NCI-H748 treated with DMSO at 0.1 percent for 48 hours (cell line): ENCODE measurements at regions not wholly inside any gene's neighbourhood (a gene's known extent, or its start where the extent isn't known, plus 50 kb on each side); places are given as distances from the start of the nearest gene placed in this dataset.

ENCODE experiments used
- DNase-seq: peaks from one replicate; lab custom pipeline; 2025; lab: John Stamatoyannopoulos, UW

DNA sequence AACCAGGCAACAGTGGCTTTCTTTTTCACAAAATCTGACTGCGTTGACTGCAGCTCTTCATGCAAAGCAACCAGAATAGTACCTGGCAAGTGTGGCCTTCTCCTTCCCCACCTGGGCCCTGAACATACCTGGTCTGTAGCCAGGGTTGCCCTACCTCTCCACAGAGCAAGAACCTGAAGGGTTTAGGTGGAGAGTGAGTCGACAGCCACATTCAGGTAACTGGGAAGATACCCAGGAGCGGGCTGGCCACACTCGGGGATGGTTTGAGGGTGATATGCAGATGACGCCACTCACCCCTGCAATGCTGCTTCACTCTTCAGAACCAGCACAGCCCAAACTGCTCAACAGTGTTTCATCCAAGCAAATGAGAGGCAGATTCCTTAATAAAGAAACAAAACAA is 117.3 kb downstream of the TTC32 start:
- DNase-seq = no peak

GRCh38 chr2:19783935-19784334 is 117.8 kb downstream of the TTC32 start:
- DNase-seq = no peak

GRCh38 chr2:19776941-19777514 is 124.8 kb downstream of the TTC32 start:
- DNase-seq = no peak

- no peak for DNase-seq
Measured at GRCh38 chr2:19775838-19776237, 125.9 kb downstream of the TTC32 start.

DNA sequence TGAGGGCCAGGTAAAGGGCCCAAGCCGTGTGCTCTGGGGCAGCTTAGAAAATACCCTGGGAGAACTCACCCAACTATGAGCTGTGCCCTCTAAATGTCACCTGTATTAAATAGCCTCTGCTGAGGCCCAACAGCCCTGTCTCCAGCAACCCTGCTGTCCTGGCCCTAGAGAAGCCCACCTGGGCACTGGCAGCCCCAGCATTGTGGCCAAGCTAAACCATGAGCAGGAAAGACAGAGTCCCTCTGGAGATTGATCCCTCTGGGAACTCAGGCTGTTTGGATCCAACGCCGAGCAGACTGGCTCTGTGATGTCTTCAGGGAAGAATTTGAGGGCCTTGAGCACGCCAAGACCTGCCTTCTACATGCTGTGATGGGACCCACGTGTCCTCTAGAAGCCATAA is 126.5 kb downstream of the TTC32 start:
- DNase-seq = no peak

- DNase-seq = peak; percentile 41
Measured at GRCh38 chr2:19774805-19775176, 127.0 kb downstream of the TTC32 start.

DNA sequence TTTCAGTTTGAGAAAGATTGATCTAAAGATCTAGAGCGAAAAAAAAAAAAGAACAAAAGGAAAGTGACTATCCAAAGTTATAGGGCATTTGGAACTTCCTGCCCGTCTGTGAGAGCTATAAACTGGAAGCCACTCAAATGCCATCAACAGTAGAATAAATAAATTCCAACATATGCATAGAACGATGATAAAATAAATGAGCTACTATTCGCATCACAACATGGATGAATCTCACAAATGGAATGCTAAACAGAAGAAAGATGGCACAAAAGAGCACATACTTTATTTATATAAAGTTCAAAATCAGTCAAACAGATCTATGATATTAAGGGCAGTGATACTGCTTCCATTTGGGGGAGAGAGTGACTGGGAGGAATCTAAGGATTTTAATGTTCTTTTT is 128.8 kb downstream of the TTC32 start:
- DNase-seq = no peak

- no peak for DNase-seq
Measured at GRCh38 chr2:19769513-19769912, 132.3 kb downstream of the TTC32 start.

DNA sequence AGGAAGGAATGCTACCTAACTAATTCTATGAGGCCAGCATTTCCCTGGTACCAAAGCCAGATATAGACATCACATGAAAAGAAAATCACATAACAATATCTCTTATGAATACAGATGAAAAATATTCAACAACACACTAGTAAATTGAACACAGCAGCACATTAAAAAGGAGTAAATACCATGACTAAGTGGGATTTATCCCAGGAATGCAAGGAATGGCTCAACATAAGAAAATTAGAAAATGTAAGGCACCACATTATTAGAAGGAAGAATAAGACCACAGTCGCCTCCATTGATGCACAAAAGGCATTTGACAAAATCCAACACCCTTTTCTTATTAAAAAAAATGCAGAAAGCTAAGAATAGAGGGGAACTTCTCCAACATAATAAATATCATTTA is 133.9 kb downstream of the TTC32 start:
- no peak for DNase-seq

DNA sequence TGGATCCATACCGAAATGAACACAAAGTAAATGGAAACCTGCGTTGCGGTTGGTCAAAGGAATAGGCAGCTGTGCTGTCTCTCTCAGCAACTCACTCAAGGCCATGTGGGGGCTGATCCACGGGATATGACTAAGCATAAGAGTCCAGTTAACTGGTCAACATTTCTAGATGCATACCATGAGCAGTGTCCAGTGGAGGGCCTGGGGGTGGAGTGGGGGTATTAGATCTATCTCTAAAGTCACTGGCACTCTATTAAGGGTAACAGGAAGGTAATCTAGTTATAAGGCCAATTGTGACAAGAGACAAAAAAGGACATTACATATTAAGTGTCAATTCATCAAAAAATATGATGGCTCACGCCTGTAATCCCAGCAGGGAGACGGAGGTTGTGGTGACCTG is 136.8 kb downstream of the TTC32 start:
- DNase-seq = no peak

DNA sequence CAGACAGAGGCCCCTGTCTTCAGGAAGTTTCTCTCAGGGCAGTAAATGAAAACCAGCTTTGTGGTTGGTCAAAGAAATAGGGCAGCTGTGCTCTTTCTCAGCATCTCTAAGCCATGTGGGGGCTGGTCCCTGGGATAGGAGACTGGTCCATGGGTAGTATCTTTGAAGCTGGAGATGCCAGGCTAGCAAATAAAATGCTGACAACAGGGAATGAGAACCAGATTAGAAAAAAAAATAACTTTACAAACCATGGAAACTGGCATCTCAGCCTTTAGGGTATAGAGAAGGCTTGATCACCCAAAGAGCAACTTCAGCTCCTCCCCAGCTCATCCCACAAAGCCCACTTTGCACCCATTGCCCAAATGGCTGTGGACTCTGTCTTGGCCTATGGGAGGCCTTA is 138.1 kb downstream of the TTC32 start:
- no peak for DNase-seq

DNA sequence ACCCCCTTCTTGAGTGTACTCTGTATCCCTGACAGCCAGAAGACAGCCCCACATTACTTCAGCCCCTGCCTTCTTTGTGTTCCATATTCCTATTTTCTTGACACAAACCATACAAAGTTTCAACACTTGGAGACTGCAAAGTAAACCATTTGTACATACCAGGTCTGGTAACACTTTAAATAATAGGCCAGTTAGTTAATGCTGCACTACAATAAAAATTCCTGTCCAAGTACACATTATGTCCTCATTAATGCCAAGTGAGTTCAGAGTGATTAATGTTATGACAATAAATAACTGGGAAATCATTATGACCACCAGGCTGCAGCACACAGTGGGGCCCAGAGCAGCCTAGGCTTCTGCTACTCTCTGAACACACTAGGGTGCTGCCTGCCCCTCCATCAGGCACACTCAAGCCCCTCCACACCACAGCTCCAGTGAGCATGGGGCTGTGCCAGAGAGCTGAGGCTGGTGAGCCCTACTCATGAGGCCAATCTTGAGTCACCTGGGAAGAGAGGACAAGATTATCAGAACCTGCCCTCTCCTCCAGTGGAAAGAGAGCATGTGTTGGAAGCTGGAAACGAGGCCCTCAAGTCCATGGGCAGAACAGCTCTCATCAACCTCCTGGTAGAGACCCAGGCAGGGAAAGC is 138.7 kb downstream of the TTC32 start:
- no peak for DNase-seq

DNA sequence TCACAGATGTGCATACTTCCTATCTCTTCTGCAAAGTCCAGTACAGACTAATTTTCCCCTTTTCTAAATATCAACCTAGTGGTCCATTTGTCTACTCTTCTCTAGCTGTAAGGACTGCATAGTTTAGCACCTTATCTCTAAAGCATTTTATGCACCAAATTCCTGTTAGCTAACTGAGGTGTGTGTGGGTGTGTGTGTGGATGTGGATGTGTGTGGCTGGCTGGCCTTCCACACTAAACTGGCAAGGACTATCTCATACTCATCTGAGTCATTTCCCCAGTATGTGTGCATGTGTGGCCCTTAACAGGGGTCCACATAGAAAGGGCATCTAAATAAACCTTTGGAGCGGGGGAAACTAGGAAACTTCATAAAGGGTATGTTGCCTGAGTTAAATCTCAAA is 139.6 kb downstream of the TTC32 start:
- DNase-seq = no peak

DNA sequence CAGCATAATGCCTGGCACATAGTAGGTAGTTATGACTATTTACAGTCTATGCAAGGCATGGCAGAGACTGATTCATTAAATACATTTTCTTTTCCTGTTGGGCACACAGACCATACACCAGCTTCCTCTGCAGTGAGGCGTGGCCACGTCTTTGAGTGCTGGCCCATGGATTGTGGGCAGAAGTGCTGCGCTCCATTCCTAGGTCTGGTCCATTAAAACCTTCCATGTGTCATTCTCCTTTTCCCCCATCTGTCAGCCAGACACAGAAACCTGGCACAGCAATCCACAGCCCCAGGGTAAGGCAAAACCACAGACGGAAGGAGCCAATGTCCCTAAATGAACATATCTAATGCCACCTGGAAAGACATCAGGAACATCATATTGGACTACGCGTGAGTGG is 141.9 kb downstream of the TTC32 start:
- DNase-seq = no peak

GRCh38 chr2:19758658-19759057 is 143.1 kb downstream of the TTC32 start:
- DNase-seq = no peak

- DNase-seq = no peak
Measured at GRCh38 chr2:19757586-19757985, 144.2 kb downstream of the TTC32 start.

DNA sequence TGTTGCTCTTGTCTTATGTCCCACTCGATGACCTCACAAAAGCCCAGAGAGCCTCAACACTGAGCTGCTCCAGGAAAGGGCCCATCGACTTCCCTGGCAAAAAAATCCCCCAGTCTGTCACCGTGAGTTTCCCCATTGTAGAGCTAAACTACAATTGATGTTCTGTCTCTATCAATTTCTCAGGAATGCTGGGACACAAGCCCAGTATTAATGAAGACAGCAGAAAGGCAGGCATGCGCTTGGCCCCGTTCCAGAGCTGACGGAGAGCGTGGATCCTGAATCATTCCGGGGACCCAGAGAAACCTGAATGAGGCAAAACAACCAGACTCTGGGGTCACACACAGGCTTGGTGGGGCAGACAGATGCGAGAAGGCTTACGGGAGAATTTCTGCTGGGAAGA is 146.9 kb downstream of the TTC32 start:
- no peak for DNase-seq

- DNase-seq = no peak
Measured at GRCh38 chr2:19753818-19754217, 148.0 kb downstream of the TTC32 start.

GRCh38 chr2:19753314-19753713 is 148.5 kb downstream of the TTC32 start:
- DNase-seq = no peak

DNA sequence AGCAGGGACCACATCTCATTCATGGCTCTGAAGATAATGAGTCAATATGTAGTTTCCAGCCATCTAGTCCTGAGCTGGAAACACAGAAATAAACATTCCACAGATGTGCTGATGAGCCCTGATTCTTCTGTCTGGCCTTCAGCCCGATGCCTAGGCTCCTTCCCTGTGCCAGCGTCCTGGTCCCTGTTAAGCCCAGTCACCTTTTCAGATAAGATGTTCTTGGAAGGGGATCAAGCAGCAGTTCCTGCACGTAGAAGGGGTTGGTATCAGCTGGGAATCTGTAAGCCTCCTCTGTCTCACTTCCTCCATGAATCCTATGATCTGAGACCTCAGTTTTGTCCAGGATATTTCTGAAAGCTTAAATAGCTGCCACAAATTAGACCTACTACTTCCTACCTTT is 149.3 kb downstream of the TTC32 start:
- DNase-seq = no peak

DNA sequence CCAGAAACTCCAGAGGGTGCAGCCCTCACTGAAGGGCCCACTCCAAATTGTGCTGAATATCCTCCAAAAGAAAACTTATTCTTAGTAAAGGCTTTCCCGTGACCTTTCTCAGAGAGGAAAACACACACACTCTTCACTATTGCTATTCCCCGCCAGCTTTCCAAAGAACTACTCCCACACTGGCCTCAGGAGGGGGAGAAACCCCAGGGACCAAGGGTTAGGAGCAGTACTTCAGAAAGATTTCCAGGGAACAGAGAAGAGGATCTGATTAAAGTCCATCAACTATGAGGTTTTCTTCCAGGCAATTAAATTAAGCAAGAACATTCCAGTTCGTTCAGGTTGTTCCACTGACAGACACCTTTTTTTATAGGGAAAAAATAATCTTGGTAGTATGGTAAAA is 150.2 kb downstream of the TTC32 start:
- no peak for DNase-seq

DNA sequence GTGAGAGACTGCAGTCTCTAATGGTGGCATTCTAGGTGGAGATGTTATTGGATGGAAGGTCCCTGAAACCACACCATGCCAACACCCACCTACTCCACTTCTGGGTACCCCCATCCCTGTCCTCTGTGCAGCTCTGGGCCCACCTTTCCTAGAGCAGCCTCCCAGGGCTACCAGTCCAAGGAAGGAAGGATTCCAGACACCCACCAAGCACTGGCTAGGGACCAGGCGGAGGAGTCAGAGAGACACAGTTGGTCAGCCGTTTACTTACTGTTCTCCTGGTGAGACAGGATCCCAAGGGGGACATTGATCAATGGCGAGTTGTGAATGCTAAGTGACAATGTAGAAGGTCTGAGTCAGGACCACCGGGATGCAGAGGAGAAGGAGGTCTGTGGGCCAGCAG is 151.6 kb downstream of the TTC32 start:
- no peak for DNase-seq

GRCh38 chr2:19749507-19749836 is 152.3 kb downstream of the TTC32 start:
- DNase-seq = no peak

DNA sequence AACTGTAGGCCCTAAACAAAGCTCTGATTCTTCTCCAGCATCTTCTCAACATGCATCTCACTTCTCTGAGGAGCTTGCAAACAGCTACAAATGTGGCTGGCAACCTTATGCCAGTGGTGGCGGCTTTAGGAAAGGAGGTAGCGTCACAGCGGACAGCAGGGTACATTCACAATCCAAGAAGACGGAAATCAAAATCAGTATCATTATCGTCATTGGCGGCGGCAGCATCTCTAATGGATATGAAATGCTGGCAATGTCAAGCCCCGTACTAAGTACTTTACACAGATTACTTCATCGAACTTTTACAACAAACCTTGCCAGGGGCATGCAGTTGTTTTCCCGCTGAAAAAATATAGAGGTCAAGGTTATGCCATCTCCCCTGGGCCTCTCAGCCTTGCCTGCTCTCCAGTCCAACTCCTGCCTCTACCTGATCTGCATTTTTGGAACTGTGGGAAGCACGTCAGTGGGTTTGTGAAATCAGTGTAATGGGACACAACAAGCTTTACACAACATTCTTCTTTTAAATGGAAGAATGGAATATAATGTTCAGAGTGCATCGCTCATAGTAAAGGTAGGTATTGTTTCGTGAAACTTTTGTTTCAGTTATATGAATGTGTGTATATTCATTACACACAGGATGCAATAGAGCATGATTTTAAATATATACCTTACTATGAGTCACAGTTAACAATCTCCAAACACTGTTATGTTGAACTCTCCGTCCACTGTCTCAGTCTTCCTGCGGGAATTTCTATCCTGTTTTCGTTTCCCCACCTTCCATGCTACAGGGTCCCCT is 152.9 kb downstream of the TTC32 start:
- no peak for DNase-seq
